ENCODE measurements at regions not wholly inside any gene's neighbourhood (a gene's known extent, or its start where the extent isn't known, plus 50 kb on each side); places are given as distances from the start of the nearest gene placed in this dataset.

GRCh38 chr14:26389646-26390508, 208.0 kb downstream of the NOVA1 start:
- no peaks in the 10 kb centered on the region for H3K9me2 ChIP-seq
- 0% methylated on average over 2 of the region's 2 CpGs for WGBS (ENCODE audit: low lambda C conversion rate)
- POLR2A ChIA-PET: no interaction called here
- CTCF ChIA-PET: interaction anchor here (1.5 kb wide), 1 partner anchor 255 kb away, joined by 3 read pairs; no protein-coding TSS in a partner anchor
- H4K20me1 ChIP-seq (ENCODE audit: insufficient read depth): no peaks in the 10 kb centered on the region
- H3K27ac ChIP-seq (ENCODE audit: low read depth in 2 of 2, low read length in 1 of 2): no peak overlapping the region
- no peak overlapping the region for H3K9ac ChIP-seq
- TF ChIP-seq FOXJ3 (CRISPR knock-in tag; IDR thresholded peaks at IDR 0.05) (no peak), YY1 (IDR thresholded peaks at IDR 0.05; ENCODE audit: low read depth) (no peak), GATA2 (CRISPR knock-in tag; IDR thresholded peaks at IDR 0.05) (no peak), FOXM1 (IDR thresholded peaks at IDR 0.05; ENCODE audit: low read depth) (no peak), CHD2 (IDR thresholded peaks at IDR 0.05; ENCODE audit: low read length, partially characterized antibody) (no peak)
- TF ChIP-seq, protein P1, sequence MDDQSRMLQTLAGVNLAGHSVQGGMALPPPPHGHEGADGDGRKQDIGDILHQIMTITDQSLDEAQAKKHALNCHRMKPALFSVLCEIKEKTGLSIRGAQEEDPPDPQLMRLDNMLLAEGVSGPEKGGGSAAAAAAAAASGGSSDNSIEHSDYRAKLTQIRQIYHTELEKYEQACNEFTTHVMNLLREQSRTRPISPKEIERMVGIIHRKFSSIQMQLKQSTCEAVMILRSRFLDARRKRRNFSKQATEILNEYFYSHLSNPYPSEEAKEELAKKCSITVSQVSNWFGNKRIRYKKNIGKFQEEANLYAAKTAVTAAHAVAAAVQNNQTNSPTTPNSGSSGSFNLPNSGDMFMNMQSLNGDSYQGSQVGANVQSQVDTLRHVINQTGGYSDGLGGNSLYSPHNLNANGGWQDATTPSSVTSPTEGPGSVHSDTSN (IDR thresholded peaks at IDR 0.05): no peak
- no peaks in the 10 kb centered on the region for H3K4me1 ChIP-seq (ENCODE audit: control insufficient read depth in 1 of 2, insufficient read depth in 2 of 2, low read depth in 1 of 2, low read length in 1 of 2)
- no peak overlapping the region for H3K4me2 ChIP-seq
- no peaks in the 10 kb centered on the region for H3K36me3 ChIP-seq (replicated peaks in 1 of 2; ENCODE audit: control insufficient read depth in 1 of 2, insufficient read depth in 2 of 2, low read length in 1 of 2)
- H3K4me3 ChIP-seq (ENCODE audit: low read depth in 2 of 2, low read length in 1 of 2): no peak overlapping the region
- H3F3A ChIP-seq (replicated peaks; ENCODE audit: insufficient read depth): no peaks in the 10 kb centered on the region
- H3K9me3 ChIP-seq: no peaks in the 10 kb centered on the region
- no peak overlapping the region for H2AFZ ChIP-seq (ENCODE audit: low read depth)
- DNase-seq: no peak
- 0 out of 2 replicates have a peak, but pooled peaks cover 4% of the 10 kb centered on the region for H3K27me3 ChIP-seq (ENCODE audit: insufficient read depth)
- H3K79me2 ChIP-seq (ENCODE audit: insufficient read depth): no peaks in the 10 kb centered on the region

DNA sequence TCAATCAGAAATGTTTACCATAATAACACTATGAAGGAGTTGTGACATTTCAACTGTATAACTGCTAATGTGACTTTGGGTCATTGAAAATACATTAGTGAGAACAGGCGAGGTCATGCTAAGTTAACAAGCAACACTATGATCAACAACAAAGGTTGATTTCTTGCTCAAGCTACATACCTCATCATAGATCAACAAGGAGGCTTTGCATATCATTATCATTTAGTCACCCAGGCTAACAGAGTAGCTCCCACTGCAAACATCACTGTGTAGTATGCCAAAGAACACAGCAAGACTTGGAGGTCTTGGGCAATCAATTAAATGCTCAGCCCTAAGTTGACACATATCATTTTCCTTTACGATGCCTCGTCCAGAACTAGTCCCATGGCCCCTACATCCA, 212.5 kb downstream of the NOVA1 start:
- POLR2A ChIA-PET: no interaction called here
- Histone ChIP-seq H3K4me3 (ENCODE audit: low read depth in 2 of 2, low read length in 1 of 2) (no peak overlapping the region), H3K9me2 (no peaks in the 10 kb centered on the region), H3K9ac (no peak overlapping the region), H3K9me3 (no peaks in the 10 kb centered on the region), H3K27ac (ENCODE audit: low read depth in 2 of 2, low read length in 1 of 2) (no peak overlapping the region), H3K4me1 (ENCODE audit: control insufficient read depth in 1 of 2, insufficient read depth in 2 of 2, low read depth in 1 of 2, low read length in 1 of 2) (no peaks in the 10 kb centered on the region), H3K27me3 (ENCODE audit: insufficient read depth) (no peaks in the 10 kb centered on the region), H3F3A (replicated peaks; ENCODE audit: insufficient read depth) (no peaks in the 10 kb centered on the region), H3K4me2 (no peak overlapping the region), H3K79me2 (ENCODE audit: insufficient read depth) (no peaks in the 10 kb centered on the region), H2AFZ (ENCODE audit: low read depth) (no peak overlapping the region), H3K36me3 (replicated peaks in 1 of 2; ENCODE audit: control insufficient read depth in 1 of 2, insufficient read depth in 2 of 2, low read length in 1 of 2) (no peaks in the 10 kb centered on the region), H4K20me1 (ENCODE audit: insufficient read depth) (no peaks in the 10 kb centered on the region)
- whole genome bisulfite sequencing (ENCODE audit: low lambda C conversion rate): 4% methylated on average over 3 of the region's 3 CpGs
- CTCF ChIA-PET: interaction anchor here (1.2 kb wide), 1 partner anchor 9 kb away, joined by 3 read pairs; no protein-coding TSS in a partner anchor
- no peak for DNase-seq
- TF ChIP-seq MEF2A (IDR thresholded peaks at IDR 0.05; ENCODE audit: borderline replicate concordance, low read depth) (no peak), ELF1 (IDR thresholded peaks at IDR 0.05) (no peak), TAF1 (IDR thresholded peaks at IDR 0.05; ENCODE audit: borderline replicate concordance, low read depth, low read length) (no peak), FOXJ3 (CRISPR knock-in tag; IDR thresholded peaks at IDR 0.05) (no peak), FOSL2 (IDR thresholded peaks at IDR 0.05; ENCODE audit: borderline replicate concordance, low read depth) (no peak)

All from SK-N-SH (cell line).